Small intestine (tissue), 7 donors: ENCODE measurements at regions not wholly inside any gene's neighbourhood (a gene's known extent, or its start where the extent isn't known, plus 50 kb on each side); places are given as distances from the start of the nearest gene placed in this dataset.

Source experiments
- DNase-seq, 2 donors: peaks; one replicate each; pipeline versions ENCODE4 v3.0.0 to v3.0.0-alpha.2; 2013
- FAIRE-seq: peaks from 2 replicates; lab custom pipeline; 2012; peaks lifted over from hg19 to GRCh38; lab: Jason Lieb, UNC
- H3K27ac ChIP-seq, 3 donors: one replicate each; pipeline ENCODE4 v1.5.1; 2013; ENCODE audit warnings: low read length in 2 of 3, mild to moderate bottlenecking in 2 of 3, control low read depth in 1 of 3, inconsistent platforms in 1 of 3, low read depth in 1 of 3, moderate library complexity in 1 of 3
- H3K27me3 ChIP-seq, 3 donors: one replicate each; pipeline ENCODE4 v1.6.1; 2013; ENCODE audit warnings: low read length in 3 of 3, inconsistent platforms in 1 of 3; ENCODE audit not compliant: control insufficient read depth in 3 of 3, insufficient read depth in 3 of 3
- H3K36me3 ChIP-seq, 3 donors: one replicate each; pipeline ENCODE4 v1.6.1; 2013; ENCODE audit warnings: low read length in 3 of 3, inconsistent platforms in 1 of 3, low read depth in 1 of 3, mild to moderate bottlenecking in 1 of 3, moderate library complexity in 1 of 3; ENCODE audit not compliant: control insufficient read depth in 3 of 3, insufficient read depth in 2 of 3
- H3K4me1 ChIP-seq, 3 donors: one replicate each; pipeline ENCODE4 v1.6.1; 2013; ENCODE audit warnings: low read length in 2 of 3, inconsistent platforms in 1 of 3, low read depth in 1 of 3, mild to moderate bottlenecking in 1 of 3, moderate library complexity in 1 of 3; ENCODE audit not compliant: control insufficient read depth in 3 of 3, insufficient read depth in 2 of 3
- H3K4me3 ChIP-seq, 3 donors: one replicate each; pipeline ENCODE4 v1.5.1; 2013; ENCODE audit warnings: low read length in 3 of 3, control low read depth in 1 of 3, inconsistent platforms in 1 of 3, low read depth in 1 of 3, mild to moderate bottlenecking in 1 of 3, moderate library complexity in 1 of 3
- H3K9me3 ChIP-seq, 2 donors: one replicate each; pipeline ENCODE4 v1.6.1; 2013; ENCODE audit warnings: low read depth in 1 of 2, low read length in 1 of 2; ENCODE audit not compliant: control insufficient read depth in 2 of 2, insufficient read depth in 1 of 2
- WGBS, 3 donors: extraction: QIAGEN DNeasy Blood & Tissue Kit; methylation state at CpG; one replicate each; pipeline ENCODE4 v1.1.7; 2013; 5-methylcytosine and 5-hydroxymethylcytosine counted together
- donor health status: healthy with polysubstance abuse.
- donor health status: control.
- donor health status: control.
- donor health status: Bipolar disorder and iron deficiency.
- donor health status: healthy.

DNA sequence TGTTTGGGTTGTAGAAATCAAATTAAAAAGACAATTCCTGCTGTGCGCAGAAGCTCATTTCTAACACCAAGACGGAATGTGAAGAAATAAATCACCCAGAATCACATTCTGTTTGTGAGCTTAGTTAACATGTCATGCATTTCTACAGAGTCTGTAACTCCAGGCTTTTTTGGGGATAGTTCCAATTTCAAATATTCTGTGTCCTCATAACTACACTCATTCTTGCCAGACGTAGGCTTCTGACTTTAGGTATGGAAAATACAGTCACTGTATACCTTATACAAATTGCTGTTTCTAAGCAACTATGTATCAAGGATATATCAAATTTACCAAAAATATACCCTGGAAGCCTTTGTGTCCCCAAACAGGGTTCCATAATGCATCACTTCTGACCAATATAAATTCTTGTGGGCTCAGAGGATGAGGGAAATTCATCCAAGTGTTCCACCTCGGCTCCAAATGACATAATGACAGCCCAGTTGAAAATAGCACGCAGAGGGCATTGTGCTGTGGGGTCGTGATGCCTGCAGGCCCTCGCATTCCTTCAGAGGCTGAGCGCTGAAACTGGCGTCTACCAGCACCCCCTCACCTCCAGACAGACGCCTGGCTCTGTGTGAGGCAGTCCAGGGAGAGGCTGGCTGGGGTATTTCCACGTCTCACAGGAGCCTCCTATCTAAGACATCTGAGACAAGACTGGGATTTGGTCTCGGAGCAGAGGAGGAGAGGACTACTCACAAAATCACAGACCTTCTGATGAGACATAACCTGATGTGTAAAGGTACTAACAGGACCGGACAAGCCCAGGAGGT lies 79.8 kb downstream of the KLF4 start:
- no peaks in the 10 kb centered on the region for H3K27me3 ChIP-seq
- no peak for FAIRE-seq
- no peak overlapping the region for H3K27ac ChIP-seq
- H3K36me3 ChIP-seq: no peaks in the 10 kb centered on the region
- no peaks in the 10 kb centered on the region for H3K4me1 ChIP-seq
- 79 to 86% (median 81%) methylated on average over 13 of the region's 13 CpGs for WGBS, 3 donors
- H3K4me3 ChIP-seq: no peak overlapping the region
- peaks cover 0 to 4% of the 10 kb centered on the region in 2 donors for H3K9me3 ChIP-seq
- no peak for DNase-seq

- Histone ChIP-seq H3K4me3 (no peak overlapping the region), H3K4me1 (no peaks in the 10 kb centered on the region), H3K27ac (no peak overlapping the region), H3K36me3 (no peaks in the 10 kb centered on the region), H3K27me3 (no peaks in the 10 kb centered on the region), H3K9me3 (no peaks in the 10 kb centered on the region)
- 32 to 44% (median 43%) methylated on average over 2 of the region's 2 CpGs for WGBS, 3 donors
- DNase-seq: no peak
- FAIRE-seq: no peak
These were observed 81.9 kb downstream of the KLF4 start for GRCh38 chr9:107407675-107408074.

- H3K9me3 ChIP-seq: no peaks in the 10 kb centered on the region
- H3K27ac ChIP-seq: no peak overlapping the region
- H3K36me3 ChIP-seq: no peaks in the 10 kb centered on the region
- no peak overlapping the region for H3K4me3 ChIP-seq
- no peak for DNase-seq
- FAIRE-seq: no peak
- no peaks in the 10 kb centered on the region for H3K4me1 ChIP-seq
- no peaks in the 10 kb centered on the region for H3K27me3 ChIP-seq
- 89 to 92% (median 92%) methylated on average over 6 of the region's 6 CpGs for whole genome bisulfite sequencing, 3 donors
These were observed 84.1 kb downstream of the KLF4 start for GRCh38 chr9:107405511-107405910.

DNA sequence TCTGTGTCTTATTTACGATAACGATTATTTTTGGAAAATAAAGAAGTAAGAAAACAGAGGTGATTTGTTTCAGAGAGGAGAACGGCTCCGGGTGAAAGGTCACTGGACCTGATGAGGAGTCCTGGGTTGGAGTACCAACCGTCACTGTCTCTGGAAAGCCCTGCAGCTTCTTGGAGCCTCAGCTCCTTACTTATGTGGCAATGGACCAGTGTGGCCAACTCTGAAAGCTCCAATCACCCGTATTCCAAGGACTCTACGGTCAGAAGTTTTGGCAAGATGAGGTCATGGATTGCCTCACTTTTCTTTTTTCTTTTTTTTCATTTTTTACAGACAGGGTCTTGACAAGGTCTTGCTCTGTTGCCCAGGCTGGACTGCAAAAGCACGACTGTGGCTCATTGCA lies 84.8 kb downstream of the KLF4 start:
- no peaks in the 10 kb centered on the region for H3K4me1 ChIP-seq
- H3K27ac ChIP-seq: no peak overlapping the region
- FAIRE-seq (no peak), DNase-seq (no peak)
- 80 to 87% (median 81%) methylated on average over 8 of the region's 8 CpGs for WGBS, 3 donors
- H3K9me3 ChIP-seq: no peaks in the 10 kb centered on the region
- H3K27me3 ChIP-seq: no peaks in the 10 kb centered on the region
- H3K36me3 ChIP-seq: no peaks in the 10 kb centered on the region
- no peak overlapping the region for H3K4me3 ChIP-seq

DNA sequence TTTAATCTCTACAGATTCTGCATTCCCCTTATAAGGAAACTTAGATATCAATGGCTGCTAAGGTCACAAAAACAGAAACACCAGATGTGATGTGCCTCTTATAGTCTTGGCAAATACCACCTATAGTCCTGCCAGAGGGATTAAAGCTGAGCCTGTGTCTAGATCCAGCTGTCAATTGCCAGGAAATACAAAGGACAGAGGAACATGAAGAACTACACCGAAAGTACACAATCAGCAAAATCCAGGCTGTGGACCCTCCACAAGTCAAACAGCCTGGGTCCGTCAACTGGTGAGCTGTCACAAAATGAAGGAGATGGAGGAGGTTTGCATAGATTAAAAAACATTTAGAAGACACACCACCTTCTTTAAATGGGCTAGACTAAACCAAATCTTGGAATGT lies 85.4 kb downstream of the KLF4 start:
- 49 to 84% (median 70%) methylated on average over 2 of the region's 2 CpGs for WGBS, 3 donors
- no peak for FAIRE-seq

GRCh38 chr9:107397076-107398044 lies 92.2 kb downstream of the KLF4 start:
- H3K4me1 ChIP-seq: no peaks in the 10 kb centered on the region
- H3K27ac ChIP-seq: no peak overlapping the region
- WGBS, 3 donors: 66 to 73% (median 70%) methylated on average over 12 of the region's 12 CpGs
- no peaks in the 10 kb centered on the region for H3K9me3 ChIP-seq
- FAIRE-seq (no peak), DNase-seq (no peak)
- no peaks in the 10 kb centered on the region for H3K36me3 ChIP-seq
- H3K4me3 ChIP-seq: no peak overlapping the region
- no peaks in the 10 kb centered on the region for H3K27me3 ChIP-seq

More for the DNA sequence above, 85.4 kb downstream of the KLF4 start:
- Histone ChIP-seq H3K4me1 (no peaks in the 10 kb centered on the region), H3K36me3 (no peaks in the 10 kb centered on the region), H3K4me3 (no peak overlapping the region), H3K27ac (no peak overlapping the region), H3K9me3 (no peaks in the 10 kb centered on the region), H3K27me3 (no peaks in the 10 kb centered on the region)
- DNase-seq: no peak

DNA sequence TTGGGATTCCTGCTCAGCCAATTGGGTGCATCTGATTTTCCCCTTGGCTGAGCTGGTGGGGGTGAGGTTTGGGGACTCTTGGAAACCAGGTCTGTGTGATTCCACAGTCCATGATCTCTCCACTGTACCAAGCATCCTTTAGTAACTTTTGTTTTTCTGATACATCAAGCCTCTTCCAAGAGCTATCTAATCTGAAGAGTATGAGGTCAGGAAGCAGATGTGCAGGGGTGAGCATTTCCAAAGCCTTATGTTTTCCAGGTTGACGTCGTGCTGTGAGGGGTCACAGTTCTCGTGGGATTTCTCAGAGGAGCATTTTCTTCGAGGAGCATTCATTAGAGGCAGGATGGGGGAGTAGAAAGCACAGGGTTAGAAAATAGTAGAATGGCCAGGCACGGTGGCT lies 95.3 kb downstream of the KLF4 start:
- Histone ChIP-seq H3K4me3 (no peak overlapping the region), H3K9me3 (no peaks in the 10 kb centered on the region), H3K36me3 (no peaks in the 10 kb centered on the region), H3K4me1 (peaks cover 2 to 12% (median 2%) of the 10 kb centered on the region in 3 donors), H3K27me3 (no peaks in the 10 kb centered on the region), H3K27ac (no peak overlapping the region)
- 58 to 91% (median 79%) methylated on average over 5 of the region's 5 CpGs for WGBS, 3 donors
- no peak for DNase-seq
- no peak for FAIRE-seq

DNA sequence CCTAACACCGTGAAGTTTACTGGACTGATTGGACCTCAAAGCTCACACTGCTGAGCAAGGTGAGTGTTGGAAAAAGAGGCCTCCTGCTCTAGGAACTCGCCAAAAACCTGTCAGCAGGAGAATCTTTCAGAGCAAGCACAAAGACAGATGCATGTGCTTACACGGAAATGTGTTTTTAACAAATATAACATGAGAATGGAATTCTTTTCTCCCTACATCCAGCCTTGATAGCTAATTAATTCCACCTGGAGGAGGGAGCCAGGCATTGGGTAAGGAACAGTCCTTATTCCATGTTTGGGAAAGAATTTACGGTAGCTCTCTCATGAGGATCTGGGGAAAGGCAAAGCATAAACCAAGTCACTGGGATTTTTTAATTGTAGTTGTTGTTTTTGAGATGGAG lies 98.8 kb downstream of the KLF4 start:
- Histone ChIP-seq H3K27ac (no peak overlapping the region), H3K27me3 (no peaks in the 10 kb centered on the region), H3K4me3 (no peak overlapping the region), H3K9me3 (no peaks in the 10 kb centered on the region), H3K4me1 (peaks cover 2 to 12% (median 4%) of the 10 kb centered on the region in 3 donors), H3K36me3 (no peaks in the 10 kb centered on the region)
- WGBS, 3 donors: 86 to 95% (median 91%) methylated on average over 4 of the region's 4 CpGs
- FAIRE-seq (no peak), DNase-seq (no peak)
